ENCODE measurements at regions not wholly inside any gene's neighbourhood (a gene's known extent, or its start where the extent isn't known, plus 50 kb on each side); places are given as distances from the start of the nearest gene placed in this dataset.

DNA sequence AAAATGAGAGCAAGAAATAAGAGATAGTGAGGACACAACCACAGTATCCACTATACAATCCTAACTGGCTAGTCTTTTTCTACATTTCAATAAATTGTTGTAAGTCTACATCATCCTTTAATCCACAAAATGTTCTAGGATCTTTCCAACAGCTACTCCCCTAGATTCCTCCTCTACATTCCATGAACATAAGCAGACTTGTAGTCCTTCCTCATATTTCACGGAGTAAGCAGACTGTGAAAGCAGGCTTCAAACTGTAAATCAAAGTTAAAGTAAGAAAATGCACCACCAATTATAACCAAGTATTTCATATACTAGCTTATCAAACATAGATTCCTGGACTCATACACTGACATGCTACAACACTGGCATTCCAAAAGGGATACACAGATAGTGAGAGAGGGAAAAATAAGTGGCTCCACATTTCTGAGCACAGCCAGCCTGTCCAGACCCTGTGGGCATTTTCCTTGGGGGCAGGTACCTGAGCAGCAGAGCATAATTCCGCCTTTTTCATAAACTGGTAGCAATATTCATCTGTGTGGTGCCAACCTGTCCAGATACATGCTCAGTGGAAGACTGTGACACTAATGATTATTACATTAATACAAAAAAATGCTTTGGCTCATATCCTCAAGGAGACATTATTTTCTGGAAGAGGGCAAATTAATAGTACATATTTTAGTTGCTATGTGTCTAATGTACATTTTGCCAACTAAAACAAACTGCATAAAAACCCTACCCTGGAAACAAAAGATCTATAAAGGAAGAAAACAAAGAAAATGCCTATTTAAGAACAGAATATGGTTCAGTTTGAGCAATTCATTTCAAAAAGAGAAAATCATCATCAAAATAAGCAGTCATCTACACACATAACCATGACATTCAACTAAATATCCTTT lies 113.3 kb upstream of the FSCB start:
- TF ChIP-seq CTCF (IDR thresholded peaks at IDR 0.05; ENCODE audit: low read depth, low read length, missing control alignments): no peak
- no peak overlapping the region for H3K4me3 ChIP-seq (ENCODE audit: low read depth, low read length)
- no peak for DNase-seq (ENCODE audit: low read depth)

DNA sequence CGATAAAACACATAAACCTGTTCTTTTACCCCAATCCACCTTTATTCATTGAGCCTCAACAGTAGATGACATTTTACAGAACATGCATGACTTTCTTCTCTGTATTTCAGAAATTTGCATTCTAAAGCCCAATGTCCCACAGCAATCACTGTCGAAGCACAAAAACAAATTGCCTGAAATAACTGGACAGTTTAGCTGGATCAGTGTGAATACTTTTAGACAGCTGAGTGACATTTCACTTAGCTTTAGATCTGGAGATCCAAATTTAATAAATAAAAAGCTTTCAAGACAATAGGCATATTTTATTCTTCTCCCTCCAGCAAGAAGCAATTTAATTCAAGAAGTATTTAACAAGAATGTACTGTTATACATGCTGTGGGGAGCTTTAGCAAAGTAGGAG lies 109.1 kb upstream of the FSCB start:
- no peak overlapping the region for H3K4me3 ChIP-seq (ENCODE audit: low read depth, low read length)
- DNase-seq (ENCODE audit: low read depth): no peak
- TF ChIP-seq CTCF (IDR thresholded peaks at IDR 0.05; ENCODE audit: low read depth, low read length, missing control alignments): no peak

GRCh38 chr14:44613061-44613712 lies 106.1 kb upstream of the FSCB start:
- TF ChIP-seq CTCF (IDR thresholded peaks at IDR 0.05; ENCODE audit: low read depth, low read length, missing control alignments): no peak
- no peak for DNase-seq (ENCODE audit: low read depth)
- H3K4me3 ChIP-seq (ENCODE audit: low read depth, low read length): no peak overlapping the region

GRCh38 chr14:44612002-44612401 lies 104.9 kb upstream of the FSCB start:
- no peak for DNase-seq (ENCODE audit: low read depth)
- TF ChIP-seq CTCF (IDR thresholded peaks at IDR 0.05; ENCODE audit: low read depth, low read length, missing control alignments): no peak
- no peak overlapping the region for H3K4me3 ChIP-seq (ENCODE audit: low read depth, low read length)

DNA sequence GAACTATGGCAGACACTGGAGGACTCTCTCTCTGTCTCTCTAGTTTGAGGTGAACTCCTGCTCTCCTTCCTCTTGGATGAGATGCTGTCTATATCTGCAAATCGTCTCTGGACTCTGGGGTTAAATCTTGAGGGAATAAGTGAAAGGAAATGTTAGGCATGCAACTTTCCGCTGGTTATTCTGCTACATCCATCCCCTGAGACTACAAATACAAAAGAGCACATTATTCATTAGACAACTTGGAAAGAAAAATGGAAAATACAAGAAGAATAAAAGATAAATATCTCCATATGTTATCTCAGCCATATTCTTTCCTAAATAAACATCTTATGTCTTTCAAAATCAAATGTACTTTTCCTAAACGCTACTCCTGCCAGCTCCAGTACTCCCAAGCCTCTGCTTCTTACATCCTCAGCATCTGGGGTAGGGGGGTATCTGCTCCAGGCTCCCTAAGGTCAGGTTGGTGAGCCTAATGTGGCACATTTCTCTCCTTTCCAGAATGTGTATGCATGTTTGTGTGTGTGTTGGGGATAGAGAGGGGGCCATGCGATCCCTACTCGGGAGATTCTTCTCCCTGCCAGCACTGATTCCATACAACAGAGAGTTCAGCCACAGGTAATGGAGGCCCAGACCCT lies 102.9 kb upstream of the FSCB start:
- no peak for DNase-seq (ENCODE audit: low read depth)
- no peak overlapping the region for H3K4me3 ChIP-seq (ENCODE audit: low read depth, low read length)
- no peak for TF ChIP-seq CTCF (IDR thresholded peaks at IDR 0.05; ENCODE audit: low read depth, low read length, missing control alignments)

GRCh38 chr14:44609201-44609600 lies 102.1 kb upstream of the FSCB start:
- TF ChIP-seq CTCF (IDR thresholded peaks at IDR 0.05; ENCODE audit: low read depth, low read length, missing control alignments): no peak
- no peak overlapping the region for H3K4me3 ChIP-seq (ENCODE audit: low read depth, low read length)
- no peak for DNase-seq (ENCODE audit: low read depth)

Measured in GM12864 (cell line).